Effector memory CD8-positive, alpha-beta T cell (primary cell): ENCODE measurements at regions not wholly inside any gene's neighbourhood (a gene's known extent, or its start where the extent isn't known, plus 50 kb on each side); places are given as distances from the start of the nearest gene placed in this dataset.

Source experiments
- ATAC-seq: fragments of 150-1000 bp; cut with Tn5 transposase; replicated peaks from 2 replicates; pipeline ENCODE4 v1.10.0; 2021; ENCODE audit warnings: mild to moderate bottlenecking, moderate library complexity
- DNase-seq, 3 experiments: peaks; one replicate each; pipeline ENCODE4 v3.0.0; 2021
- H3K27ac Mint-ChIP-seq, 2 donors: one replicate each; pipeline ENCODE4 v1.8.0; 2022; ENCODE audit warnings: mild to moderate bottlenecking in 2 of 2, mixed read lengths in 2 of 2, moderate library complexity in 2 of 2
- H3K27me3 Mint-ChIP-seq, 2 donors: one replicate each; pipeline ENCODE4 v1.8.0; 2022; ENCODE audit warnings: mixed read lengths in 2 of 2
- H3K36me3 Mint-ChIP-seq: one replicate; pipeline ENCODE4 v1.8.0; 2022; ENCODE audit warnings: mild to moderate bottlenecking, moderate library complexity, mixed read lengths; ENCODE audit not compliant: insufficient read depth
- H3K4me1 Mint-ChIP-seq, 2 donors: one replicate each; pipeline ENCODE4 v1.8.0; 2022; ENCODE audit warnings: low read depth in 2 of 2, mixed read lengths in 2 of 2
- H3K4me3 Mint-ChIP-seq, 2 donors: one replicate each; pipeline ENCODE4 v1.8.0; 2022; ENCODE audit warnings: mild to moderate bottlenecking in 2 of 2, mixed read lengths in 2 of 2, moderate library complexity in 2 of 2
- H3K9me3 Mint-ChIP-seq, 2 donors: one replicate each; pipeline ENCODE4 v1.8.0; 2022; ENCODE audit warnings: mixed read lengths in 2 of 2

DNA sequence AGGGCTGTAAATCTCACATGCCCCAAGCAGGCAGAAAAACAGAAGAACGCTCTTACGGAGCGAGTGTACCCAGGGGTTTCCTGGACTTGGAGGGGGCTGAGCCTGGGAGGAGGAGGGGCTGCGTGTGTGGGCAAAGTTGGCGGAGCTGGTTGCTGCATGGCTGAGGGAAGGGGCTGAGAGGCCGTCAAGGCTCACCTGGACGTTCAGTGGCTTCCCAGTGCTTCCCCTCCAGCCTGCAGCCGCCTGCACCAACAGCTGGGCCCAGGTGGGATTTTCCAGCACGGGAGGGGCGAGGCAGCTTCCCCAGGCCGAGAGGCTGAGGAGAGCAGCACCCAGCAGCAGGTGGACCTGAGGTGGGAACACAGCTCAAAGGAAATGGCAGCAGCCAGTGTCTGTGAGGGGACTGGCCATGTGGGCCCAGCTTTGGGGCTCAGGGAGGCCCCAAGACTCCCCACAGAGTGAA, 70.6 kb upstream of the CTDP1 start:
- Mint-ChIP-seq H3K4me3 (no peak overlapping the region), H3K9me3 (no peaks in the 10 kb centered on the region), H3K4me1 (no peaks in the 10 kb centered on the region), H3K27ac (no peak overlapping the region), H3K27me3 (peaks cover 9 to 26% of the 10 kb centered on the region in 2 donors), H3K36me3 (no peaks in the 10 kb centered on the region)
- ATAC-seq (no peak), DNase-seq (no peak)

- no peaks in the 10 kb centered on the region for H3K4me1 Mint-ChIP-seq
These were observed 69.7 kb upstream of the CTDP1 start for GRCh38 chr18:79609841-79610281.

GRCh38 chr18:79610461-79611039, 69.1 kb upstream of the CTDP1 start:
- H3K27ac Mint-ChIP-seq: no peak overlapping the region
- ATAC-seq: no peak
- no peak overlapping the region for H3K4me3 Mint-ChIP-seq
- no peak for DNase-seq
- no peaks in the 10 kb centered on the region for H3K36me3 Mint-ChIP-seq
- H3K27me3 Mint-ChIP-seq: peaks cover 15 to 29% of the 10 kb centered on the region in 2 donors
- H3K9me3 Mint-ChIP-seq: no peaks in the 10 kb centered on the region
- H3K4me1 Mint-ChIP-seq: no peaks in the 10 kb centered on the region

More at GRCh38 chr18:79609841-79610281, 69.7 kb upstream of the CTDP1 start:
- Mint-ChIP-seq H3K9me3 (no peaks in the 10 kb centered on the region), H3K27ac (no peak overlapping the region), H3K27me3 (peaks cover 15 to 29% of the 10 kb centered on the region in 2 donors), H3K36me3 (no peaks in the 10 kb centered on the region), H3K4me3 (no peak overlapping the region)
- no peak for DNase-seq
- no peak for ATAC-seq

DNA sequence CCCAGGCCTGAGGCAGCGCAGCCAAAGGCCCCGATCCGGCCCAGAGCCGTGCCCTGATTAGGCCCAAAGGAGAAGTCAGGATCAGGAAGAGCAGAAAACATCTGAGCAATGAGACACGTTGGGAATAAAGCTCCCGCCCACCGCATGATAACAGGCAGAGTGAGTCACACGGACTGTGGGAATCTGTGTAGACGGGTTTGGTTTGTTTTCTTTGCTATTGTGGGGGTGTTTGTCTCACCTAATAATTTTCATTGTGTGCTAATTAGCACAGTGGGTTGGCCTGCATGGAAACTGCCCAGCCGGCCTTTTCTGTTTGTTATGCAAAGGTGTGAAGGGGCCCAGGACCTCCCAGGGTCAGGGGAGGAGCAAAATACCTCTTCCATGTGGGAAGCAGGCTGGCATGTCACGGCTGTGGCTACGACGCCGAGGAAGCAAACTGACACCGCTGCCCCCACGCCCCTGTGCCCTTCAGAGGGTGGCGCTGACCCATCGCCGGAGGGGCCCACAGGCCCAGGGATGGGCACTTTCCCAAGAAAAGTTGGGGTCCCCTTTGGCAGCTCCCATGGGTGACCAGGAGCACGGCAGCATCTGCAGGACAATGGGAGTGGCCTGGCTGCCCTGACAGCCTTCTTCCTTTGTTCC, 68.4 kb upstream of the CTDP1 start:
- no peak for ATAC-seq
- Mint-ChIP-seq H3K4me3 (no peak overlapping the region), H3K27me3 (peaks cover 15 to 29% of the 10 kb centered on the region in 2 donors), H3K4me1 (no peaks in the 10 kb centered on the region), H3K9me3 (no peaks in the 10 kb centered on the region), H3K27ac (no peak overlapping the region), H3K36me3 (no peaks in the 10 kb centered on the region)
- no peak for DNase-seq

DNA sequence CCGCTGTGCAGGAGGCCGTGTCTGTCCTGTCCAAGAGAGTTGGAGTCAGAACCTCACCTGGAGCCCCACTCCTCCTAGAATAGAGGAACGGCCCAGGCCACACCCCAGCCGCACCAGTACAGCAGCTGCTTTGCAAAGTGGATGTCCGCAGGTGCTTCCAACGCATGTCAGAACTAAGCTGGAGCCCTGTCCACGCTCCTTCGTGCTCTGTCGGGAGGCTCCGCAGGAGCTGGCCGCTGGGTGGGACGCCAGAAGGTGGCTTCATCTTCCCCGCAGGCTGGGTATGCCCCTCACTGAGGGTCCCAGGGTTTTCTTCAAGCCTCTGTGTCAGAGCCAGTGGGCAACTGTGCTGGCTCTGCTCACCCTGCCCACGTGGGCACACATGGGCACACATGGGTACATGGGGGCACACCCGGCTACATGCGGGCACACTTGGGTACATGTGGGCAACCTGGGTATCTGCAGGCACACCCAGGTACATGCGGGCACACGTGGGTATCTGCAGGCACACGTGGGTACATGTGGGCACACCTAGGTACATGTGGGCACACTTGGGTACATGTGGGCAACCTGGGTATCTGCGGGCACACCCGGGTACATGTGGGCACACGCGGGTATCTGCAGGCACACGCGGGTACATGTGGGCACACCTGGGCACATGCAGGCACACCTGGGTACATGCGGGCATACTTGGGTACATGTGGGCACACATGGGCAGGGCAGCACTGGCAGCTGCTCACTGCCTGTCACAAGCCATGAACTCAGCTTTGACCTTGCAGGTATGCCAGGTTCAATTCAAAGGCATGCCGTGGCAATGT, 67.1 kb upstream of the CTDP1 start:
- no peaks in the 10 kb centered on the region for H3K9me3 Mint-ChIP-seq
- no peaks in the 10 kb centered on the region for H3K4me1 Mint-ChIP-seq
- H3K27ac Mint-ChIP-seq: no peak overlapping the region
- no peak for DNase-seq
- no peak for ATAC-seq
- H3K27me3 Mint-ChIP-seq: peaks cover 15 to 29% of the 10 kb centered on the region in 2 donors
- no peaks in the 10 kb centered on the region for H3K36me3 Mint-ChIP-seq
- H3K4me3 Mint-ChIP-seq: no peak overlapping the region

- H3K9me3 Mint-ChIP-seq: no peaks in the 10 kb centered on the region
- ATAC-seq (no peak), DNase-seq (no peak)
- no peaks in the 10 kb centered on the region for H3K4me1 Mint-ChIP-seq
- peaks cover 15 to 24% of the 10 kb centered on the region in 2 donors for H3K27me3 Mint-ChIP-seq
- no peak overlapping the region for H3K4me3 Mint-ChIP-seq
- no peaks in the 10 kb centered on the region for H3K36me3 Mint-ChIP-seq
- H3K27ac Mint-ChIP-seq: no peak overlapping the region
These were observed 66.2 kb upstream of the CTDP1 start for GRCh38 chr18:79613186-79613931.

GRCh38 chr18:79614211-79614955, 65.2 kb upstream of the CTDP1 start:
- Mint-ChIP-seq H3K27ac (no peak overlapping the region), H3K36me3 (no peaks in the 10 kb centered on the region), H3K9me3 (no peaks in the 10 kb centered on the region), H3K4me3 (no peak overlapping the region), H3K4me1 (no peaks in the 10 kb centered on the region), H3K27me3 (peaks cover 10 to 15% of the 10 kb centered on the region in 2 donors)
- no peak for ATAC-seq
- no peak for DNase-seq

DNA sequence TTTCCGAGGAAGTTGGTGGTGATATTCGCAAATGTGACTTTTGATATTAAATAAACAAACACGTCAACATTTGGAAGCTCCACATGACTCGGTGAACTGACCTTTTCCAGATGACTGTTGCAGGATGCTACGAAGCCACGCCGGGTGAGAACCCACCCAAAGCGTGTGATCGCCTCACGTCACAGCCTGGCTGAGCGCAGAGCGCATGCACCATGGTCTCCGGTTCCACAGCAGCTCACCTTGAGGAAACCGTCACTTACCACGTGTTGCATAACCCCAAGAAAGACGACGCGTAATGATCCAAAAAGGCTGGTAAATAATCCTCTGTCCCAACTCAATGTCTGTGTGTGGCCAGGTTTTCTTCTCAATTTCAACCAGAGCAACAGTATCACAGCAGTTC, 64.5 kb upstream of the CTDP1 start:
- H3K27me3 Mint-ChIP-seq: peaks cover 10 to 15% of the 10 kb centered on the region in 2 donors
- H3K9me3 Mint-ChIP-seq: no peaks in the 10 kb centered on the region
- ATAC-seq (no peak), DNase-seq (no peak)
- H3K4me1 Mint-ChIP-seq: no peaks in the 10 kb centered on the region
- H3K27ac Mint-ChIP-seq: no peak overlapping the region
- H3K36me3 Mint-ChIP-seq: no peaks in the 10 kb centered on the region
- no peak overlapping the region for H3K4me3 Mint-ChIP-seq

DNA sequence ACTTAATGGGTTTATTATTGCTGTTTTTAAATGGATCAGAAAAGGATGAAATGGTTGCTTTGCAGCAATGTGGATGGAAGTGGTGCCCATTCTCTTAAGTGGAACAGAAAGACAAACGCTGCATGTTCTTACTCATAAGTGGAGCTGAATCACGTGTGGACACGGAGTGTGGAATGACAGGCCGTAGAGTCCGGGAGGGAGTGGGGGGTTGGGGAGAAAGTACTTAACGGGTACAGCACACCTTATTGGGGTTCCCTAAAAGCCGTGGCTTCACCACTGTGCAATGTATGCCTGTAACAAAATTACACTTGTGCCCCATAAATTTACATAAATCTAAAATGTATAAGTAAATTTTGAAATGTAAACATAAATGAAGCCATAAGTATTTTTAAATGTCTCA, 64.0 kb upstream of the CTDP1 start:
- DNase-seq (no peak), ATAC-seq (no peak)
- Mint-ChIP-seq H3K27ac (no peak overlapping the region), H3K36me3 (no peaks in the 10 kb centered on the region), H3K27me3 (peaks cover 10 to 15% of the 10 kb centered on the region in 2 donors), H3K4me1 (no peaks in the 10 kb centered on the region), H3K9me3 (no peaks in the 10 kb centered on the region), H3K4me3 (no peak overlapping the region)

- ATAC-seq (no peak), DNase-seq (no peak)
- Mint-ChIP-seq H3K9me3 (no peaks in the 10 kb centered on the region), H3K4me3 (no peak overlapping the region), H3K4me1 (no peaks in the 10 kb centered on the region), H3K27me3 (peaks cover 10 to 15% of the 10 kb centered on the region in 2 donors), H3K36me3 (no peaks in the 10 kb centered on the region), H3K27ac (no peak overlapping the region)
These were observed 62.7 kb upstream of the CTDP1 start for GRCh38 chr18:79616651-79617510.

GRCh38 chr18:79617511-79618500, 61.8 kb upstream of the CTDP1 start:
- Mint-ChIP-seq H3K4me1 (no peaks in the 10 kb centered on the region), H3K9me3 (no peaks in the 10 kb centered on the region), H3K36me3 (no peaks in the 10 kb centered on the region), H3K4me3 (no peak overlapping the region), H3K27me3 (peaks cover 12 to 18% of the 10 kb centered on the region in 2 donors), H3K27ac (no peak overlapping the region)
- no peak for DNase-seq
- no peak for ATAC-seq
